Panc1 (cell line): ENCODE measurements at regions not wholly inside any gene's neighbourhood (a gene's known extent, or its start where the extent isn't known, plus 50 kb on each side); places are given as distances from the start of the nearest gene placed in this dataset.

Source experiments
- CTCF ChIP-seq: fragments of 450-650 bp; IDR thresholded peaks from 2 replicates; pipeline ENCODE4 v1.5.1; 2017; ENCODE audit warnings: mild to moderate bottlenecking
- POLR2AphosphoS5 ChIP-seq: IDR thresholded peaks from 2 replicates; pipeline ENCODE4 v1.6.1; 2012; ENCODE audit warnings: mild to moderate bottlenecking, low read depth, low read length, moderate library complexity
- REST ChIP-seq, 2 experiments: IDR thresholded peaks; 2 replicates each; pipeline ENCODE4 v1.6.1; 2011 to 2012; ENCODE audit warnings: low read depth in 2 of 2, control low read depth in 1 of 2, low read length in 1 of 2, mild to moderate bottlenecking in 1 of 2, moderate library complexity in 1 of 2; ENCODE audit not compliant: insufficient read depth in 1 of 2
- TCF7L2 ChIP-seq: IDR thresholded peaks from 2 replicates; pipeline ENCODE4 v1.6.1; 2011; ENCODE audit warnings: mild to moderate bottlenecking, low read depth, low read length, inconsistent platforms

DNA sequence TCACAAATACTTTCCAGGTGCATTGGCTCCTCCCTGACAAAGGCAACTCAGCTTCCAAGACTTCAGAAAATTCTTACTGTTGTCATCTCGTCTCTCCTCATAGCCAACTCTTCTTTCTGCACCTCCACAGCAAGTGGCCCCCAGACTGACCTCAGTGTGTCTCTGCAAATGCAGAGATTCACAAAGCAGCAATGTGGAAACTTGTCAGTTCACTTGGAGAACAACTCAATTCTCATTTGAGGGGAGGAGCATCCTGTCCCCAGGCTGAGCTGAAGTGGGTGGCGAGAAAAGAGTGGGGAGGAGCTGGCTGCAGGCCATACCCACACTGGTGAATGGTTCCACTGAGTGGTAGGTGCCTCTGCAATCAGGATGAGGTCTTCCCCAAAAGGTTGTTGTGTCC, 248.7 kb upstream of the IL12A start:
- TF ChIP-seq TCF7L2 = no peak
- TF ChIP-seq CTCF = no peak
- TF ChIP-seq POLR2AphosphoS5 = no peak
- no peak for TF ChIP-seq REST (IDR thresholded peaks at IDR 0.05; ENCODE audit: insufficient read depth in 1 of 2, low read depth in 2 of 2, low read length in 1 of 2)
